IMR-90 (cell line): ENCODE measurements at regions not wholly inside any gene's neighbourhood (a gene's known extent, or its start where the extent isn't known, plus 50 kb on each side); places are given as distances from the start of the nearest gene placed in this dataset.
A peak's percentile ranks its signal among the peaks of the same experiment; 100 is the strongest.

Experiments
- ATAC-seq: fragments of 200-7000 bp; cut with Tn5 transposase; 2 replicates; pipeline ENCODE4 v1.9.1; 2020; ENCODE audit warnings: low read depth, mild to moderate bottlenecking, moderate library complexity
- BruUV-seq: library from RNA; stranded (reverse); fragments of 400-500 nt; replicated peaks from 2 replicates; lab custom pipeline; 2021; lab: Mats Ljungman, UMichigan
- CTCF ChIA-PET: fragments of 300-600 bp; formaldehyde crosslinking; extraction: SDS; loops from one replicate; lab custom pipeline; 2021; ENCODE audit warnings: antibody characterized with exemption; lab: Yijun Ruan, JAX
- POLR2A ChIA-PET: fragments of 300-600 bp; sonication (Branson Sonifier 250); formaldehyde crosslinking; loops from one replicate; lab custom pipeline; 2022; ENCODE audit warnings: antibody characterized with exemption; ENCODE audit not compliant: unreplicated experiment; lab: Charles Lee
- DNase-seq: peaks from one replicate; pipeline ENCODE4 v3.0.0; 2013
- H2AFZ ChIP-seq: replicated peaks from 2 replicates; pipeline ENCODE3; 2013; ENCODE audit warnings: low read length, mild to moderate bottlenecking; ENCODE audit not compliant: poor library complexity
- H2AK5ac ChIP-seq: 2 replicates; pipeline ENCODE4 v1.6.1; 2013; ENCODE audit warnings: low read depth, low read length, inconsistent platforms
- H2AK9ac ChIP-seq: replicated peaks from 2 replicates; pipeline ENCODE3; 2013; ENCODE audit warnings: mild to moderate bottlenecking, low read depth, low read length, moderate library complexity; ENCODE audit not compliant: poor library complexity
- H2BK120ac ChIP-seq: 2 replicates; pipeline ENCODE4 v1.6.1; 2013; ENCODE audit warnings: low read depth, low read length, inconsistent platforms
- H2BK15ac ChIP-seq: 3 replicates; pipeline ENCODE4 v1.6.1; 2013; ENCODE audit warnings: low read depth, low read length, inconsistent platforms
- H2BK20ac ChIP-seq: 2 replicates; pipeline ENCODE4 v1.6.1; 2013; ENCODE audit warnings: low read depth, mild to moderate bottlenecking, inconsistent platforms, low read length, moderate library complexity
- H2BK5ac ChIP-seq: 2 replicates; pipeline ENCODE4 v1.6.1; 2013; ENCODE audit warnings: mild to moderate bottlenecking, low read depth, low read length, inconsistent platforms; ENCODE audit not compliant: poor library complexity, severe bottlenecking
- H3K14ac ChIP-seq: replicated peaks from 2 replicates; pipeline ENCODE4 v1.6.1; 2013; ENCODE audit warnings: low read depth, low read length, inconsistent platforms
- H3K18ac ChIP-seq: 2 replicates; pipeline ENCODE4 v1.6.1; 2013; ENCODE audit warnings: low read depth, low read length, control low read depth
- H3K23ac ChIP-seq: 2 replicates; pipeline ENCODE4 v1.6.1; 2013; ENCODE audit warnings: low read depth, low read length, inconsistent platforms
- H3K27ac ChIP-seq: 2 replicates; pipeline ENCODE4 v1.5.1; 2013; ENCODE audit warnings: mild to moderate bottlenecking, control low read depth, low read length; ENCODE audit not compliant: insufficient read depth
- H3K27me3 ChIP-seq: 2 replicates; pipeline ENCODE4 v1.6.1; 2013; ENCODE audit warnings: low read length; ENCODE audit not compliant: control insufficient read depth, insufficient read depth
- H3K36me3 ChIP-seq: 2 replicates; pipeline ENCODE4 v1.6.1; 2013; ENCODE audit warnings: low read length, mixed read lengths; ENCODE audit not compliant: control insufficient read depth, insufficient read depth
- H3K4ac ChIP-seq: 2 replicates; pipeline ENCODE4 v1.6.1; 2013; ENCODE audit warnings: low read depth, low read length, inconsistent platforms
- H3K4me1 ChIP-seq: 2 replicates; pipeline ENCODE4 v1.6.1; 2013; ENCODE audit warnings: low read length, mixed read lengths; ENCODE audit not compliant: control insufficient read depth, insufficient read depth
- H3K4me2 ChIP-seq: 2 replicates; pipeline ENCODE4 v1.6.1; 2013; ENCODE audit warnings: low read depth, mild to moderate bottlenecking, control low read depth, low read length, moderate library complexity
- H3K4me3 ChIP-seq: 2 replicates; pipeline ENCODE4 v1.5.1; 2013; ENCODE audit warnings: low read depth, mild to moderate bottlenecking, control low read depth, low read length, moderate library complexity; ENCODE audit not compliant: insufficient read depth
- H3K56ac ChIP-seq: 2 replicates; pipeline ENCODE4 v1.6.1; 2013; ENCODE audit warnings: low read length, inconsistent platforms; ENCODE audit not compliant: insufficient read depth; ENCODE audit errors: extremely low read depth
- H3K79me1 ChIP-seq, 2 experiments: 2 replicates each; pipeline ENCODE4 v1.6.1; 2013; ENCODE audit warnings: low read length in 2 of 2, inconsistent platforms in 1 of 2, low read depth in 1 of 2
- H3K9ac ChIP-seq: 2 replicates; pipeline ENCODE4 v1.6.1; 2013; ENCODE audit warnings: low read depth, low read length, control low read depth
- H3K9me1 ChIP-seq: 2 replicates; pipeline ENCODE4 v1.6.1; 2013; ENCODE audit warnings: low read length, inconsistent platforms; ENCODE audit not compliant: insufficient read depth
- H3K9me3 ChIP-seq: 2 replicates; pipeline ENCODE4 v1.6.1; 2013; ENCODE audit warnings: low read length; ENCODE audit not compliant: control insufficient read depth, insufficient read depth
- H4K20me1 ChIP-seq: 2 replicates; pipeline ENCODE4 v1.6.1; 2013; ENCODE audit warnings: low read length, inconsistent platforms; ENCODE audit not compliant: insufficient read depth
- H4K5ac ChIP-seq: 2 replicates; pipeline ENCODE4 v1.6.1; 2013; ENCODE audit warnings: mild to moderate bottlenecking, low read depth, low read length, control low read depth
- H4K8ac ChIP-seq, 2 experiments: 2 replicates each; pipeline ENCODE4 v1.6.1; 2013; ENCODE audit warnings: low read depth in 2 of 2, low read length in 2 of 2, control low read depth in 1 of 2, inconsistent platforms in 1 of 2
- H4K91ac ChIP-seq: 2 replicates; pipeline ENCODE4 v1.6.1; 2013; ENCODE audit warnings: low read depth, low read length, inconsistent platforms; ENCODE audit not compliant: insufficient read depth
- CEBPB ChIP-seq: IDR thresholded peaks from 2 replicates; pipeline ENCODE4 v1.6.1; 2012; ENCODE audit warnings: low read depth, low read length, improper control_type of control experiment
- SMC3 ChIP-seq: fragments of 150-350 bp; IDR thresholded peaks from 2 replicates; pipeline ENCODE4 v1.6.1; 2016; ENCODE audit warnings: low read depth, mild to moderate bottlenecking, antibody characterized with exemption, low read length, moderate library complexity
- WGBS, 2 experiments: methylation state at CpG; one replicate each; pipeline versions ENCODE4 v1.1.5 to v1.1.7; 2013; ENCODE audit warnings: missing lambda C conversion rate in 2 of 2; ENCODE audit not compliant: insufficient read length in 1 of 2; ENCODE audit errors: extremely low coverage in 2 of 2; 5-methylcytosine and 5-hydroxymethylcytosine counted together
- dilution Hi-C: fragments of 300-500 bp; cut with HindIII; formaldehyde crosslinking; loops from one replicate; pipeline ENCODE4 v1.14.3; 2018; ENCODE audit warnings: low sequenced_read_pairs; ENCODE audit not compliant: unreplicated experiment
- in situ Hi-C: fragments of 300-500 bp; cut with MboI; formaldehyde crosslinking; loops from 3 replicates; pipeline ENCODE4 v1.14.3; 2019; ENCODE audit warnings: low sequenced_read_pairs, inconsistent platforms, mixed read lengths
- intact Hi-C: fragments of 100-400 bp; cut with micrococcal nuclease; formaldehyde crosslinking; loops from 2 replicates; pipeline ENCODE4 v1.10.0; 2022
- TF ChIP-seq, protein P1 (sequence below): fragments of 150-350 bp; IDR thresholded peaks from 2 replicates; pipeline ENCODE4 v1.6.1; 2016; ENCODE audit warnings: low read depth, mild to moderate bottlenecking, low read length, moderate library complexity, borderline replicate concordance

GRCh38 chr9:16136961-16137360, 584.1 kb downstream of the CCDC171 start:
- no peak for ATAC-seq
- intact Hi-C loops, result no loop called here

More at GRCh38 chr9:16136961-16137360, 584.1 kb downstream of the CCDC171 start:
- peaks cover 10% of the 10 kb centered on the region for H3K9me1 ChIP-seq
- no peaks in the 10 kb centered on the region for H3K27me3 ChIP-seq
- peak; percentile 79 for DNase-seq
- H3K36me3 ChIP-seq, result no peaks in the 10 kb centered on the region
- TF ChIP-seq, protein P1, sequence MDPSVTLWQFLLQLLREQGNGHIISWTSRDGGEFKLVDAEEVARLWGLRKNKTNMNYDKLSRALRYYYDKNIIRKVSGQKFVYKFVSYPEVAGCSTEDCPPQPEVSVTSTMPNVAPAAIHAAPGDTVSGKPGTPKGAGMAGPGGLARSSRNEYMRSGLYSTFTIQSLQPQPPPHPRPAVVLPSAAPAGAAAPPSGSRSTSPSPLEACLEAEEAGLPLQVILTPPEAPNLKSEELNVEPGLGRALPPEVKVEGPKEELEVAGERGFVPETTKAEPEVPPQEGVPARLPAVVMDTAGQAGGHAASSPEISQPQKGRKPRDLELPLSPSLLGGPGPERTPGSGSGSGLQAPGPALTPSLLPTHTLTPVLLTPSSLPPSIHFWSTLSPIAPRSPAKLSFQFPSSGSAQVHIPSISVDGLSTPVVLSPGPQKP, result no peak
- peak; percentile 83 for TF ChIP-seq CEBPB
- no peak for TF ChIP-seq SMC3
- no peak overlapping the region for H3K18ac ChIP-seq
- ChIA-PET POLR2A (no interaction called here), CTCF (no interaction called here)
- no peak overlapping the region for H4K5ac ChIP-seq
- no peaks in the 10 kb centered on the region for H4K20me1 ChIP-seq
- no TSS peak for BruUV-seq
- no peaks in the 10 kb centered on the region for H3K9me3 ChIP-seq
- no peaks in the 10 kb centered on the region for H3K79me1 ChIP-seq
- no peak overlapping the region for H3K27ac ChIP-seq
- 0 out of 2 replicates have a peak overlapping the region, but pooled peaks have one; percentile 0 for H3K4ac ChIP-seq
- no peak overlapping the region for H3K9ac ChIP-seq
- H2BK5ac ChIP-seq, result no peak overlapping the region
- no peak overlapping the region for H3K23ac ChIP-seq
- 57% methylated on average over 3 of the region's 4 CpGs; no CpG with 5 or more reads in 1 of the 2 experiments for whole genome bisulfite sequencing, 2 experiments
- no peak overlapping the region for H4K8ac ChIP-seq
- no peak overlapping the region for H2AK9ac ChIP-seq
- no peak overlapping the region for H3K14ac ChIP-seq
- no peak overlapping the region for H2AK5ac ChIP-seq
- no peak overlapping the region for H3K4me2 ChIP-seq
- H3K4me3 ChIP-seq, result no peak overlapping the region
- peak overlapping the region; percentile 40 for H2AFZ ChIP-seq
- peak overlapping the region; percentile 27; the same call in 1 of the 3 replicates for H2BK15ac ChIP-seq
- H3K56ac ChIP-seq, result no peak overlapping the region
- H3K4me1 ChIP-seq, result peaks cover 17% of the 10 kb centered on the region
- no peak overlapping the region; the same call in 1 of the 2 replicates for H4K91ac ChIP-seq
- H2BK20ac ChIP-seq, result peak overlapping the region; percentile 29; the same call in 1 of the 2 replicates
- in situ Hi-C loops (no loop called here), dilution Hi-C loops (no loop called here)
- H2BK120ac ChIP-seq, result peak overlapping the region; percentile 9; the same call in 1 of the 2 replicates
